CD4-positive, CD25-positive, alpha-beta regulatory T cell (primary cell): ENCODE measurements at regions not wholly inside any gene's neighbourhood (a gene's known extent, or its start where the extent isn't known, plus 50 kb on each side); places are given as distances from the start of the nearest gene placed in this dataset.

Experiments used
- ATAC-seq, 2 donors: fragments of 150-1000 bp; cut with Tn5 transposase; one replicate each; pipeline ENCODE4 v1.10.0; 2021; ENCODE audit warnings: low read depth in 2 of 2, moderate number of reproducible peaks in 2 of 2, moderate library complexity in 1 of 2
- DNase-seq, 3 donors: peaks; one replicate each; pipeline versions ENCODE4 v3.0.0 to v3.0.0-alpha.2; 2012 to 2022; ENCODE audit warnings: mixed read lengths in 1 of 3
- H3K27ac ChIP-seq: one replicate; pipeline ENCODE4 v1.7.0; 2013; ENCODE audit warnings: mild to moderate bottlenecking, low read length; ENCODE audit not compliant: insufficient read depth, poor library complexity, severe bottlenecking
- H3K27me3 ChIP-seq: one replicate; pipeline ENCODE4 v1.7.0; 2013; ENCODE audit warnings: low read length; ENCODE audit not compliant: control insufficient read depth, insufficient read depth
- H3K36me3 ChIP-seq: one replicate; pipeline ENCODE4 v1.7.0; 2013; ENCODE audit warnings: mild to moderate bottlenecking, low read length, moderate library complexity; ENCODE audit not compliant: control insufficient read depth, insufficient read depth
- H3K4me1 ChIP-seq: 2 replicates; pipeline ENCODE4 v1.7.0; 2013; ENCODE audit warnings: mild to moderate bottlenecking, low read length; ENCODE audit not compliant: insufficient read depth, control insufficient read depth, poor library complexity, severe bottlenecking
- H3K4me3 ChIP-seq: one replicate; pipeline ENCODE4 v1.7.0; 2013; ENCODE audit warnings: low read depth, mild to moderate bottlenecking, low read length, moderate library complexity
- H3K9me3 ChIP-seq, 2 experiments: 1 replicate in 1 of 2; 2 replicates in 1 of 2; pipeline ENCODE4 v1.7.0; 2013; ENCODE audit warnings: low read length in 2 of 2, mild to moderate bottlenecking in 1 of 2, moderate library complexity in 1 of 2; ENCODE audit not compliant: control insufficient read depth in 2 of 2
- H3K27ac Mint-ChIP-seq, 3 donors: one replicate each; pipeline ENCODE4 v1.8.0; 2020 to 2022; ENCODE audit warnings: mild to moderate bottlenecking in 3 of 3, mixed read lengths in 3 of 3, moderate library complexity in 2 of 3
- H3K27me3 Mint-ChIP-seq: one replicate; pipeline ENCODE4 v1.8.0; 2022; ENCODE audit warnings: mild to moderate bottlenecking, mixed read lengths
- H3K36me3 Mint-ChIP-seq: one replicate; pipeline ENCODE4 v1.8.0; 2020; ENCODE audit warnings: mixed read lengths
- H3K4me1 Mint-ChIP-seq, 4 donors: one replicate each; pipeline ENCODE4 v1.8.0; 2020 to 2022; ENCODE audit warnings: mixed read lengths in 4 of 4, mild to moderate bottlenecking in 1 of 4
- H3K4me3 Mint-ChIP-seq, 4 donors: one replicate each; pipeline ENCODE4 v1.8.0; 2020 to 2022; ENCODE audit warnings: mild to moderate bottlenecking in 4 of 4, mixed read lengths in 4 of 4, moderate library complexity in 3 of 4
- H3K9me3 Mint-ChIP-seq, 7 donors: one replicate each; pipeline ENCODE4 v1.8.0; 2020 to 2022; ENCODE audit warnings: mixed read lengths in 7 of 7, mild to moderate bottlenecking in 3 of 7, moderate library complexity in 2 of 7

DNA sequence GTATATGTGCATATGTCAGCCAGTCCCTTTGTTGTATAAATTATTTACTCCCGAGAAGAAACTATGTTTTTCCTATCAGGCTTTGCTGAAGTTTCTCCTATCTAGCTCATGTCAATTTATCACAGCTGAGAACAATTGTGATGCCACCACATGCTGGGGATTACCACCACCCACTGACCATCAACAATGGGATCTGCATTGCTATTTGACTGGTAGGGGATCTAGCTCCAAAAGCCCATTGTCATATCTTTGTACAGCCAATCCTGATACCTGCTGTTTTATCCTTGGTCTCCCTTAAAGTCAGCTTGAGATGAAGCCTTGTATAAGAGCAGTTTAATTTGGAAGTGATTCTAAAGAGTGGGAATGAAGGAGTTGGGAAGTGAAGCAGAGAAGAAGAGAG lies 53.9 kb upstream of the KCNN2 start:
- Mint-ChIP-seq H3K27me3 (no peaks in the 10 kb centered on the region), H3K9me3 (peaks cover 0 to 4% (median 0%) of the 10 kb centered on the region in 7 donors), H3K27ac (no peak overlapping the region), H3K36me3 (no peaks in the 10 kb centered on the region), H3K4me1 (no peaks in the 10 kb centered on the region), H3K4me3 (no peak overlapping the region)
- Histone ChIP-seq H3K9me3 (no peaks in the 10 kb centered on the region), H3K27me3 (no peaks in the 10 kb centered on the region), H3K4me1 (no peaks in the 10 kb centered on the region), H3K27ac (no peak overlapping the region), H3K36me3 (no peaks in the 10 kb centered on the region), H3K4me3 (no peak overlapping the region)
- ATAC-seq: no peak
- no peak for DNase-seq

DNA sequence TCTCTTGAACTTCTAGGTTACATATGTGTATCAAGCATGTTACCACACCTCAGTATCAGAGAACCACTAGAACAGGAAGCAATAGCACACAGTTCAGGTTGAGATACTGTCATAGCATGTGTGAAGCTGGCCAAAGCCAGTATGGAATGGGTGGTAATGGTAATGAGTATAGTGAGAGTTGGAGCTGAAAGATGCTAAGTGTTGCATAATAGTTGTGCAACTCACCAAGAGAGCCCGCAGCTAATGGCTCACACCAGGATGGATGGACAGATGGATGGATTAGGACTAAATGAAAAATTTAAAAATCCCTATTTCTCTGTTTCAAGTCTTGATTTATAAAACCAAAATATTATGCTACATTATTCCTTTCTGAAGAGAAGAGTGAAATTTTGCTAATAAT lies 53.4 kb upstream of the KCNN2 start:
- Histone ChIP-seq H3K4me3 (no peak overlapping the region), H3K27ac (no peak overlapping the region), H3K4me1 (no peaks in the 10 kb centered on the region), H3K9me3 (no peaks in the 10 kb centered on the region), H3K36me3 (no peaks in the 10 kb centered on the region), H3K27me3 (no peaks in the 10 kb centered on the region)
- Mint-ChIP-seq H3K27ac (no peak overlapping the region), H3K27me3 (no peaks in the 10 kb centered on the region), H3K4me3 (no peak overlapping the region), H3K36me3 (no peaks in the 10 kb centered on the region), H3K9me3 (peaks cover 0 to 3% (median 0%) of the 10 kb centered on the region in 7 donors), H3K4me1 (no peaks in the 10 kb centered on the region)
- DNase-seq (no peak), ATAC-seq (no peak)

DNA sequence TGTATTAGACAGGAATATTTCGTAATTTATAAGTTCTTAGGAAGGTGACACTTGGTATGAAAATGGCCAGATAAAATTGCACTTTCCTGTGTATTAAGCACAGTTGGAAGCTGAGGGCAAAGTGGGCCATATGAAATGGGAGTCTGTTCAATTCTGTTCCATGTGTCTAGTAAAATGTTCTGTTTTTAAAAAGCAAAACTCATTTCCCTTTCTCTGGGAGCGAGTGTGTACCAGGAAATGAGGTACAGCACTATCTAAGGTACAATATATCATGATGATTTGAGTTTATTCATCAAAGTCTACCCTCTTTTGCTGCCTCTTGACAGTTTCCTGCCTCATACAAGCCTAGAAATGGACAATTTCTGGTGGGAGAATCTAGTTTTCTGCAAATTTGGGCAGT lies 51.2 kb upstream of the KCNN2 start:
- Mint-ChIP-seq H3K27me3 (no peaks in the 10 kb centered on the region), H3K4me3 (no peak overlapping the region), H3K27ac (no peak overlapping the region), H3K4me1 (no peaks in the 10 kb centered on the region), H3K36me3 (no peaks in the 10 kb centered on the region), H3K9me3 (peaks cover 0 to 1% (median 0%) of the 10 kb centered on the region in 7 donors)
- H3K27me3 ChIP-seq: no peaks in the 10 kb centered on the region
- no peaks in the 10 kb centered on the region for H3K36me3 ChIP-seq
- ATAC-seq (no peak), DNase-seq (no peak)
- no peak overlapping the region for H3K27ac ChIP-seq
- no peak overlapping the region for H3K4me3 ChIP-seq
- no peaks in the 10 kb centered on the region for H3K4me1 ChIP-seq
- no peaks in the 10 kb centered on the region for H3K9me3 ChIP-seq

DNA sequence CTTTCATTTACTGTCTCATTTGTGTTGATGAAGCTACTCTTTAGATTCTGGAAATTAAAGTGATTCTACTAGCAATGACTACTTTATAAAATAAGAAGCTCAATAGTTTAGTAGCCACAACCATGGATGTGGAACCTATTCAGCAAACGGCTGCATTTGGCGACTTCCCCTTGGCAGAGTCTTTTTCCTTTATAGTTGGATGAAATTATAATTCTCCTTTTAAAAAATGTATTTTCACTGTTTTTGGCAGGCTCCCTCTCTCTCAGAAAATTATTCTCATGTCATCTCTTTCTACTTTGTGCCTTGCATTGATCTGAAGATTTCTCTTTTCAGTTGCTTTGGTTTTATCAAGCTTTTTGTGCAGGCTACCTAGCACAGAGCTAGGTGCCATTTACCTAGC lies 50.6 kb upstream of the KCNN2 start:
- Mint-ChIP-seq H3K27ac (no peak overlapping the region), H3K9me3 (peaks cover 0 to 1% (median 0%) of the 10 kb centered on the region in 7 donors), H3K4me1 (no peaks in the 10 kb centered on the region), H3K4me3 (no peak overlapping the region), H3K27me3 (no peaks in the 10 kb centered on the region), H3K36me3 (no peaks in the 10 kb centered on the region)
- no peaks in the 10 kb centered on the region for H3K9me3 ChIP-seq
- DNase-seq: no peak
- H3K27me3 ChIP-seq: no peaks in the 10 kb centered on the region
- H3K27ac ChIP-seq: no peak overlapping the region
- no peaks in the 10 kb centered on the region for H3K4me1 ChIP-seq
- H3K4me3 ChIP-seq: no peak overlapping the region
- H3K36me3 ChIP-seq: no peaks in the 10 kb centered on the region
- ATAC-seq: no peak

DNA sequence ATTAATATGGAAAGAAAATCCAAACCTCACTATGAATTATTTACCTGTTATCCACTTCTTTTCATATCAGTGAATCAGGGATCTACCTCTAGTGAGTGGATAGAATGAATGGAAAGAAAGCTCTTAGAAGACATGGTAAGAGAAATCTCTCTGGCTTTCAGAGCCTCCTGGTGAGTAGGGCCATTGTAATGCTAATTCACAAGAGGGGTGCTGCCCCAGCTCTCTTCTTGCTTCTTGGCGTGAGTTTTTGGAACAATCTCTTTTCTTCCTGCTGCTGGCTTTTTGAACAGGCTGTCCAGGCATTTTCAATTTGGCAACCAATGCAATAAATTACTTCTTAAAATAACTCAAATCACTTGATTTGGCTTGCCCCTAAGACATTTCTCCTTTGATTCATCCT lies 49.9 kb upstream of the KCNN2 start:
- ATAC-seq: no peak
- Mint-ChIP-seq H3K4me3 (no peak overlapping the region), H3K27ac (no peak overlapping the region), H3K9me3 (peaks cover 0 to 1% (median 0%) of the 10 kb centered on the region in 7 donors), H3K4me1 (no peaks in the 10 kb centered on the region), H3K36me3 (no peaks in the 10 kb centered on the region), H3K27me3 (no peaks in the 10 kb centered on the region)
- Histone ChIP-seq H3K27me3 (no peaks in the 10 kb centered on the region), H3K9me3 (no peaks in the 10 kb centered on the region), H3K4me1 (no peaks in the 10 kb centered on the region), H3K27ac (no peak overlapping the region), H3K36me3 (no peaks in the 10 kb centered on the region), H3K4me3 (no peak overlapping the region)
- DNase-seq: no peak
